AG08396 (cell line): ENCODE measurements at regions not wholly inside any gene's neighbourhood (a gene's known extent, or its start where the extent isn't known, plus 50 kb on each side); places are given as distances from the start of the nearest gene placed in this dataset.
"Not testable (repeated sequence)": the region's sequence is repeated elsewhere in the genome, so short reads cannot be mapped to it uniquely, and the experiment has no call there.

Experiments used
- DNase-seq: peaks from one replicate; pipeline ENCODE4 v3.0.0; 2012; ENCODE audit warnings: low spot score, mixed read lengths

- no peak for DNase-seq
These were observed 157.9 kb downstream of the UQCRFS1 start for GRCh38 chr19:29054886-29055675.

GRCh38 chr19:29048873-29049272 is 164.1 kb downstream of the UQCRFS1 start:
- no peak for DNase-seq

- no peak for DNase-seq
These were observed 167.2 kb downstream of the UQCRFS1 start for GRCh38 chr19:29045679-29046254.

- no peak for DNase-seq
These were observed 168.9 kb downstream of the UQCRFS1 start for GRCh38 chr19:29044037-29044436.

GRCh38 chr19:29042450-29042849 is 170.5 kb downstream of the UQCRFS1 start:
- DNase-seq: no peak

GRCh38 chr19:29040951-29041350 is 172.0 kb downstream of the UQCRFS1 start:
- no peak for DNase-seq

GRCh38 chr19:29040292-29040691 is 172.7 kb downstream of the UQCRFS1 start:
- no peak for DNase-seq

- DNase-seq: not testable (repeated sequence)
These were observed 173.9 kb downstream of the UQCRFS1 start for GRCh38 chr19:29039036-29039435.

GRCh38 chr19:29031216-29031615 is 181.7 kb downstream of the UQCRFS1 start:
- no peak for DNase-seq

GRCh38 chr19:29029268-29029958 is 183.5 kb downstream of the UQCRFS1 start:
- DNase-seq: no peak

GRCh38 chr19:29022599-29022998 is 190.4 kb downstream of the UQCRFS1 start:
- no peak for DNase-seq

- DNase-seq: no peak
These were observed 190.8 kb downstream of the UQCRFS1 start for GRCh38 chr19:29022165-29022564.

GRCh38 chr19:29021232-29021916 is 191.6 kb downstream of the UQCRFS1 start:
- DNase-seq: no peak

- no peak for DNase-seq
These were observed 193.5 kb downstream of the UQCRFS1 start for GRCh38 chr19:29019403-29019802.

GRCh38 chr19:29018542-29018941 is 194.4 kb downstream of the UQCRFS1 start:
- DNase-seq: no peak

- no peak for DNase-seq
These were observed 195.2 kb downstream of the UQCRFS1 start for GRCh38 chr19:29017788-29018187.

- DNase-seq: no peak
These were observed 195.8 kb downstream of the UQCRFS1 start for GRCh38 chr19:29016926-29017760.

- DNase-seq: no peak
These were observed 196.6 kb downstream of the UQCRFS1 start for GRCh38 chr19:29016353-29016752.

- DNase-seq: no peak
These were observed 197.4 kb downstream of the UQCRFS1 start for GRCh38 chr19:29015569-29015968.

- no peak for DNase-seq
These were observed 198.0 kb downstream of the UQCRFS1 start for GRCh38 chr19:29014857-29015436.

- DNase-seq: no peak
These were observed 199.0 kb downstream of the UQCRFS1 start for GRCh38 chr19:29013988-29014387.
